Colonic mucosa (tissue), 4 donors: ENCODE measurements at regions not wholly inside any gene's neighbourhood (a gene's known extent, or its start where the extent isn't known, plus 50 kb on each side); places are given as distances from the start of the nearest gene placed in this dataset.

Source experiments
- DNase-seq: peaks from one replicate; pipeline ENCODE4 v3.0.0-alpha.2; 2020
- H3K27ac ChIP-seq: fragments of 200-600 bp; one replicate; pipeline ENCODE4 v1.8.0; 2021
- H3K27me3 ChIP-seq: fragments of 200-600 bp; one replicate; pipeline ENCODE4 v1.8.0; 2021
- H3K36me3 ChIP-seq: fragments of 200-600 bp; one replicate; pipeline ENCODE4 v1.8.0; 2021
- H3K4me1 ChIP-seq: fragments of 200-600 bp; one replicate; pipeline ENCODE4 v1.8.0; 2021; ENCODE audit warnings: mild to moderate bottlenecking
- H3K4me3 ChIP-seq: fragments of 200-600 bp; one replicate; pipeline ENCODE4 v1.8.0; 2021
- H3K9ac ChIP-seq, 2 donors: one replicate each; pipeline ENCODE4 v1.7.0; 2013; ENCODE audit warnings: control low read depth in 2 of 2, low read depth in 2 of 2, low read length in 2 of 2
- H3K9me3 ChIP-seq: fragments of 200-600 bp; one replicate; pipeline ENCODE4 v1.8.0; 2021
- CTCF ChIP-seq: fragments of 200-600 bp; IDR thresholded peaks from one replicate; pipeline ENCODE4 v1.8.0; 2022; ENCODE audit warnings: antibody characterized with exemption, mild to moderate bottlenecking
- intact Hi-C: fragments of 100-400 bp; cut with DNase I; formaldehyde crosslinking; loops from one replicate; pipeline ENCODE4 v1.14.1; 2022
- donor health status: healthy.
- donor health status: DM: no; HTN: no; CAD: no.
- donor health status: DM: no; HTN: no; CAD: no.

GRCh38 chr5:75935572-75935971 lies 147.6 kb upstream of the SV2C start:
- TF ChIP-seq CTCF = no peak

GRCh38 chr5:75933489-75933888 lies 149.7 kb upstream of the SV2C start:
- Histone ChIP-seq H3K4me3 (no peak overlapping the region), H3K36me3 (no peaks in the 10 kb centered on the region), H3K27me3 (no peaks in the 10 kb centered on the region), H3K4me1 (no peaks in the 10 kb centered on the region), H3K27ac (no peak overlapping the region), H3K9me3 (no peaks in the 10 kb centered on the region), H3K9ac (no peak overlapping the region)
- intact Hi-C loops = no loop called here
- no peak for TF ChIP-seq CTCF
- no peak for DNase-seq

More at GRCh38 chr5:75935572-75935971, 147.6 kb upstream of the SV2C start:
- no peaks in the 10 kb centered on the region for H3K9me3 ChIP-seq
- H3K4me3 ChIP-seq = no peak overlapping the region
- no peak for DNase-seq
- intact Hi-C loops = no loop called here
- H3K27me3 ChIP-seq = no peaks in the 10 kb centered on the region
- no peaks in the 10 kb centered on the region for H3K36me3 ChIP-seq
- H3K27ac ChIP-seq = no peak overlapping the region
- H3K4me1 ChIP-seq = no peaks in the 10 kb centered on the region
- H3K9ac ChIP-seq = no peak overlapping the region

- Histone ChIP-seq H3K4me3 (no peak overlapping the region), H3K9me3 (no peaks in the 10 kb centered on the region), H3K27ac (no peak overlapping the region), H3K27me3 (no peaks in the 10 kb centered on the region), H3K36me3 (no peaks in the 10 kb centered on the region), H3K4me1 (no peaks in the 10 kb centered on the region), H3K9ac (no peak overlapping the region)
- intact Hi-C loops = no loop called here
- no peak for TF ChIP-seq CTCF
- DNase-seq = no peak
Observed at GRCh38 chr5:75931175-75931574, 152.0 kb upstream of the SV2C start.

GRCh38 chr5:75928992-75929391 lies 154.2 kb upstream of the SV2C start:
- no peaks in the 10 kb centered on the region for H3K9me3 ChIP-seq
- no peaks in the 10 kb centered on the region for H3K36me3 ChIP-seq
- H3K4me1 ChIP-seq = no peaks in the 10 kb centered on the region
- no peak for DNase-seq
- intact Hi-C loops = no loop called here
- no peak overlapping the region for H3K4me3 ChIP-seq
- TF ChIP-seq CTCF = no peak
- no peaks in the 10 kb centered on the region for H3K27me3 ChIP-seq
- H3K9ac ChIP-seq = no peak overlapping the region
- no peak overlapping the region for H3K27ac ChIP-seq

GRCh38 chr5:75922480-75922879 lies 160.7 kb upstream of the SV2C start:
- Histone ChIP-seq H3K4me1 (no peaks in the 10 kb centered on the region), H3K27ac (no peak overlapping the region), H3K4me3 (no peak overlapping the region), H3K36me3 (no peaks in the 10 kb centered on the region), H3K27me3 (no peaks in the 10 kb centered on the region), H3K9ac (no peak overlapping the region), H3K9me3 (no peaks in the 10 kb centered on the region)
- DNase-seq = no peak
- no peak for TF ChIP-seq CTCF
- intact Hi-C loops = no loop called here

- Histone ChIP-seq H3K36me3 (no peaks in the 10 kb centered on the region), H3K27me3 (no peaks in the 10 kb centered on the region), H3K4me3 (no peak overlapping the region), H3K4me1 (no peaks in the 10 kb centered on the region), H3K27ac (no peak overlapping the region), H3K9me3 (no peaks in the 10 kb centered on the region), H3K9ac (no peak overlapping the region)
- TF ChIP-seq CTCF = no peak
- intact Hi-C loops = no loop called here
- no peak for DNase-seq
Observed at GRCh38 chr5:75921011-75921410, 162.2 kb upstream of the SV2C start.
